PC-9 (cell line): ENCODE measurements at regions not wholly inside any gene's neighbourhood (a gene's known extent, or its start where the extent isn't known, plus 50 kb on each side); places are given as distances from the start of the nearest gene placed in this dataset.

Source experiments
- BruUV-seq: library from RNA; stranded (reverse); fragments of 400-500 nt; replicated peaks from 2 replicates; lab custom pipeline; 2021; lab: Mats Ljungman, UMichigan
- CTCF ChIA-PET: fragments of 300-600 bp; sonication (Branson Sonifier 250); formaldehyde crosslinking; loops from one replicate; lab custom pipeline; 2022; ENCODE audit warnings: antibody characterized with exemption; lab: Charles Lee
- POLR2A ChIA-PET: fragments of 300-600 bp; sonication (Branson Sonifier 250); formaldehyde crosslinking; loops from one replicate; lab custom pipeline; 2022; ENCODE audit warnings: antibody characterized with exemption; ENCODE audit not compliant: unreplicated experiment; lab: Charles Lee
- DNase-seq, 2 experiments: peaks; one replicate each; pipeline versions ENCODE4 v3.0.0 to v3.0.0-alpha.2; 2015 to 2022; ENCODE audit warnings: mixed read lengths in 1 of 2
- H2AFZ ChIP-seq: fragments of 200-600 bp; sonication (generic); 2 replicates; pipeline ENCODE4 v1.8.1; 2017; ENCODE audit warnings: antibody characterized with exemption
- H3F3A ChIP-seq: fragments of 200-600 bp; sonication (generic); 2 replicates; pipeline ENCODE4 v1.8.1; 2017; ENCODE audit warnings: antibody characterized with exemption, mild to moderate bottlenecking, low read depth; ENCODE audit not compliant: insufficient read depth
- H3K27ac ChIP-seq: fragments of 200-600 bp; sonication (generic); 2 replicates; pipeline ENCODE4 v1.6.1; 2016; ENCODE audit warnings: mixed run types
- H3K27me3 ChIP-seq: fragments of 200-600 bp; sonication (generic); 2 replicates; pipeline ENCODE4 v1.6.1; 2016; ENCODE audit warnings: low read depth, mixed run types; ENCODE audit not compliant: insufficient read depth
- H3K36me3 ChIP-seq: fragments of 200-600 bp; sonication (generic); 2 replicates; pipeline ENCODE4 v1.6.1; 2016; ENCODE audit warnings: low read depth, mixed run types
- H3K4me1 ChIP-seq: fragments of 200-600 bp; sonication (generic); replicated peaks from 2 replicates; pipeline ENCODE4 v1.6.1; 2016; ENCODE audit warnings: mixed run types; ENCODE audit not compliant: insufficient read depth
- H3K4me2 ChIP-seq: fragments of 200-600 bp; sonication (generic); 2 replicates; pipeline ENCODE4 v1.6.1; 2017; ENCODE audit warnings: mixed run types
- H3K4me3 ChIP-seq: fragments of 200-600 bp; sonication (generic); 2 replicates; pipeline ENCODE4 v1.6.1; 2016; ENCODE audit warnings: mixed run types
- H3K79me2 ChIP-seq: fragments of 200-600 bp; sonication (generic); 2 replicates; pipeline ENCODE4 v1.6.1; 2017; ENCODE audit warnings: low read depth, mixed run types
- H3K9me2 ChIP-seq: fragments of 200-600 bp; sonication (generic); 2 replicates; pipeline ENCODE4 v1.8.1; 2017; ENCODE audit warnings: mild to moderate bottlenecking; ENCODE audit not compliant: insufficient read depth
- H3K9me3 ChIP-seq: fragments of 200-600 bp; sonication (generic); 2 replicates; pipeline ENCODE4 v1.8.1; 2016; ENCODE audit warnings: low read depth; ENCODE audit not compliant: insufficient read depth
- H4K20me1 ChIP-seq: fragments of 200-600 bp; sonication (generic); 2 replicates; pipeline ENCODE4 v1.8.1; 2017; ENCODE audit not compliant: insufficient read depth
- EZH2 ChIP-seq: fragments of 200-600 bp; sonication (generic); IDR thresholded peaks from 2 replicates; pipeline ENCODE4 v1.8.0; 2017; ENCODE audit warnings: antibody characterized with exemption, low read depth
- intact Hi-C: fragments of 100-400 bp; cut with micrococcal nuclease; formaldehyde crosslinking; loops from one replicate; pipeline ENCODE4 v1.10.0; 2022; ENCODE audit not compliant: unreplicated experiment
- TF ChIP-seq, protein P1 (sequence below): fragments of 200-600 bp; sonication (generic); conservative IDR thresholded peaks from 2 replicates; pipeline ENCODE4 v1.6.1; 2017; ENCODE audit warnings: mixed run types, antibody characterized with exemption, mild to moderate bottlenecking, moderate library complexity

DNA sequence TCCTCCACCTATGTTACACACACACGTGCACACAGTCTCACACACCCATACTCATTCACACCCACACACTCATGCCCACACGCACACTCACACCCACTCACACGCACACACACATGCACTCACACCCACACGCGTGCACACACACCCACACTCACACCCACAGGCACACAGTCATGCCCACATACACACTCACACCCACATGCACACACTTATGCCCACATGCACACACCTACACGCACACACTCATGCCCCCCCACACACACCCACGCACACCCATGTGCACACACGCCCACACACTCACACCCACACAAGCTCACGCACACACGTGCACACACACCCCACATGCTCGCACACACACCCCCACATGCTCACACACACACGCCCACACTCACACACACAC is 140.0 kb downstream of the F11 start:
- H3K4me3 ChIP-seq, result no peak overlapping the region
- peaks cover 19% of the 10 kb centered on the region for H3K27me3 ChIP-seq
- H3F3A ChIP-seq, result no peaks in the 10 kb centered on the region
- H4K20me1 ChIP-seq, result no peaks in the 10 kb centered on the region
- H3K79me2 ChIP-seq, result no peaks in the 10 kb centered on the region
- H2AFZ ChIP-seq, result no peak overlapping the region
- no peaks in the 10 kb centered on the region for H3K9me2 ChIP-seq
- CTCF ChIA-PET, result no interaction called here
- POLR2A ChIA-PET, result no interaction called here
- no peak overlapping the region for H3K4me2 ChIP-seq
- H3K9me3 ChIP-seq, result no peaks in the 10 kb centered on the region
- no TSS peak for BruUV-seq
- no peak overlapping the region for H3K27ac ChIP-seq
- no peak for DNase-seq
- no peaks in the 10 kb centered on the region for H3K4me1 ChIP-seq
- no peaks in the 10 kb centered on the region for H3K36me3 ChIP-seq
- TF ChIP-seq, protein P1, sequence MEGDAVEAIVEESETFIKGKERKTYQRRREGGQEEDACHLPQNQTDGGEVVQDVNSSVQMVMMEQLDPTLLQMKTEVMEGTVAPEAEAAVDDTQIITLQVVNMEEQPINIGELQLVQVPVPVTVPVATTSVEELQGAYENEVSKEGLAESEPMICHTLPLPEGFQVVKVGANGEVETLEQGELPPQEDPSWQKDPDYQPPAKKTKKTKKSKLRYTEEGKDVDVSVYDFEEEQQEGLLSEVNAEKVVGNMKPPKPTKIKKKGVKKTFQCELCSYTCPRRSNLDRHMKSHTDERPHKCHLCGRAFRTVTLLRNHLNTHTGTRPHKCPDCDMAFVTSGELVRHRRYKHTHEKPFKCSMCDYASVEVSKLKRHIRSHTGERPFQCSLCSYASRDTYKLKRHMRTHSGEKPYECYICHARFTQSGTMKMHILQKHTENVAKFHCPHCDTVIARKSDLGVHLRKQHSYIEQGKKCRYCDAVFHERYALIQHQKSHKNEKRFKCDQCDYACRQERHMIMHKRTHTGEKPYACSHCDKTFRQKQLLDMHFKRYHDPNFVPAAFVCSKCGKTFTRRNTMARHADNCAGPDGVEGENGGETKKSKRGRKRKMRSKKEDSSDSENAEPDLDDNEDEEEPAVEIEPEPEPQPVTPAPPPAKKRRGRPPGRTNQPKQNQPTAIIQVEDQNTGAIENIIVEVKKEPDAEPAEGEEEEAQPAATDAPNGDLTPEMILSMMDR, result no peak
- no peak for TF ChIP-seq EZH2
- intact Hi-C loops, result no loop called here

GRCh38 chr4:186404562-186405134 is 138.7 kb downstream of the F11 start:
- intact Hi-C loops, result no loop called here
- Histone ChIP-seq H3K79me2 (no peaks in the 10 kb centered on the region), H3K4me3 (no peak overlapping the region), H3K36me3 (no peaks in the 10 kb centered on the region), H3F3A (no peaks in the 10 kb centered on the region), H3K9me3 (no peaks in the 10 kb centered on the region), H3K4me2 (no peak overlapping the region), H3K9me2 (no peaks in the 10 kb centered on the region), H3K4me1 (no peaks in the 10 kb centered on the region), H4K20me1 (no peaks in the 10 kb centered on the region), H3K27me3 (peaks cover 17% of the 10 kb centered on the region), H3K27ac (no peak overlapping the region), H2AFZ (no peak overlapping the region)
- POLR2A ChIA-PET, result no interaction called here
- CTCF ChIA-PET, result no interaction called here
- BruUV-seq, result no TSS peak
- no peak for DNase-seq
- no peak for TF ChIP-seq EZH2
- TF ChIP-seq, protein P1, result no peak

DNA sequence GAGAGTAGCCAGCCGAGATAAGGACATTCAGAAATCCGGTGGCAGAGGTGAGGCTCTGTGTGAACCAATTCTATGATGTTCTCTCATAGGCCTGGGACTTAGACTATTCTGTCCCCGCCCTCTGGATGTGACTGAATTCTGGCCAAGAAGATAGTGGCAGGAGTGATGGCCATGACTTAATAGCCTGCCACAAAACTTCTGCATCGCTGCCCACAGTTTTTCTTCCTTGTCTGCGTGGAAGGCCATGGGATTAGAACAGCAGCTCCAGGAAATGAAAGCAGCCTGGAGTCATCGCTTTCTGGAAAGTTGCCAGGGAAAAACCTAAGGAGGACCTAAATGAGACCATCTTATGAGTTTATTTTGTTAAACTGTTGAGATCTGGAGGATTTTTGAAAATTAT is 134.7 kb downstream of the F11 start:
- Histone ChIP-seq H3K27me3 (no peaks in the 10 kb centered on the region), H3K4me2 (no peak overlapping the region), H3K9me3 (no peaks in the 10 kb centered on the region), H3K4me1 (no peaks in the 10 kb centered on the region), H2AFZ (no peak overlapping the region), H3K4me3 (no peak overlapping the region), H4K20me1 (no peaks in the 10 kb centered on the region), H3K27ac (no peak overlapping the region), H3K79me2 (no peaks in the 10 kb centered on the region), H3F3A (no peaks in the 10 kb centered on the region), H3K9me2 (no peaks in the 10 kb centered on the region), H3K36me3 (no peaks in the 10 kb centered on the region)
- POLR2A ChIA-PET, result no interaction called here
- no peak for DNase-seq
- BruUV-seq, result no TSS peak
- intact Hi-C loops, result no loop called here
- no peak for TF ChIP-seq EZH2
- TF ChIP-seq, protein P1, result no peak
- CTCF ChIA-PET, result no interaction called here
